ENCODE measurements at regions not wholly inside any gene's neighbourhood (a gene's known extent, or its start where the extent isn't known, plus 50 kb on each side); places are given as distances from the start of the nearest gene placed in this dataset.
A peak's percentile ranks its signal among the peaks of the same experiment; 100 is the strongest.
"Not testable (repeated sequence)": the region's sequence is repeated elsewhere in the genome, so short reads cannot be mapped to it uniquely, and the experiment has no call there.

- DNase-seq = peak; percentile 43
These were observed 212.7 kb upstream of the P2RY1 start for GRCh38 chr3:152621967-152622810.

GRCh38 chr3:152622811-152623167 is 212.1 kb upstream of the P2RY1 start:
- no peak for DNase-seq

GRCh38 chr3:152623286-152623911 is 211.5 kb upstream of the P2RY1 start:
- DNase-seq = no peak

- no peak for DNase-seq
These were observed 208.7 kb upstream of the P2RY1 start for GRCh38 chr3:152626226-152626625.

GRCh38 chr3:152628496-152628895 is 206.4 kb upstream of the P2RY1 start:
- DNase-seq = peak; percentile 35

- no peak for DNase-seq
These were observed 205.4 kb upstream of the P2RY1 start for GRCh38 chr3:152629363-152630122.

GRCh38 chr3:152635389-152635788 is 199.5 kb upstream of the P2RY1 start:
- DNase-seq = no peak

GRCh38 chr3:152636651-152637050 is 198.3 kb upstream of the P2RY1 start:
- no peak for DNase-seq

- no peak for DNase-seq
These were observed 196.7 kb upstream of the P2RY1 start for GRCh38 chr3:152638214-152638613.

- peak; percentile 46 for DNase-seq
These were observed 196.1 kb upstream of the P2RY1 start for GRCh38 chr3:152638707-152639450.

- DNase-seq = no peak
These were observed 193.7 kb upstream of the P2RY1 start for GRCh38 chr3:152641198-152641597.

GRCh38 chr3:152642658-152643057 is 192.3 kb upstream of the P2RY1 start:
- no peak for DNase-seq

GRCh38 chr3:152644478-152644877 is 190.5 kb upstream of the P2RY1 start:
- no peak for DNase-seq

- no peak for DNase-seq
These were observed 188.9 kb upstream of the P2RY1 start for GRCh38 chr3:152646004-152646403.

GRCh38 chr3:152650177-152650576 is 184.8 kb upstream of the P2RY1 start:
- peak; percentile 35 for DNase-seq

GRCh38 chr3:152650923-152651322 is 184.0 kb upstream of the P2RY1 start:
- DNase-seq = not testable (repeated sequence)

GRCh38 chr3:152656214-152656971 is 178.5 kb upstream of the P2RY1 start:
- DNase-seq = peak; percentile 14

- DNase-seq = no peak
These were observed 178.0 kb upstream of the P2RY1 start for GRCh38 chr3:152656972-152657355.

- DNase-seq = no peak
These were observed 175.8 kb upstream of the P2RY1 start for GRCh38 chr3:152658977-152659720.

GRCh38 chr3:152662157-152662556 is 172.8 kb upstream of the P2RY1 start:
- no peak for DNase-seq

GRCh38 chr3:152664766-152665165 is 170.2 kb upstream of the P2RY1 start:
- DNase-seq = no peak

Data from tongue (tissue), 1 donor.